ENCODE measurements at regions not wholly inside any gene's neighbourhood (a gene's known extent, or its start where the extent isn't known, plus 50 kb on each side); places are given as distances from the start of the nearest gene placed in this dataset.

DNA sequence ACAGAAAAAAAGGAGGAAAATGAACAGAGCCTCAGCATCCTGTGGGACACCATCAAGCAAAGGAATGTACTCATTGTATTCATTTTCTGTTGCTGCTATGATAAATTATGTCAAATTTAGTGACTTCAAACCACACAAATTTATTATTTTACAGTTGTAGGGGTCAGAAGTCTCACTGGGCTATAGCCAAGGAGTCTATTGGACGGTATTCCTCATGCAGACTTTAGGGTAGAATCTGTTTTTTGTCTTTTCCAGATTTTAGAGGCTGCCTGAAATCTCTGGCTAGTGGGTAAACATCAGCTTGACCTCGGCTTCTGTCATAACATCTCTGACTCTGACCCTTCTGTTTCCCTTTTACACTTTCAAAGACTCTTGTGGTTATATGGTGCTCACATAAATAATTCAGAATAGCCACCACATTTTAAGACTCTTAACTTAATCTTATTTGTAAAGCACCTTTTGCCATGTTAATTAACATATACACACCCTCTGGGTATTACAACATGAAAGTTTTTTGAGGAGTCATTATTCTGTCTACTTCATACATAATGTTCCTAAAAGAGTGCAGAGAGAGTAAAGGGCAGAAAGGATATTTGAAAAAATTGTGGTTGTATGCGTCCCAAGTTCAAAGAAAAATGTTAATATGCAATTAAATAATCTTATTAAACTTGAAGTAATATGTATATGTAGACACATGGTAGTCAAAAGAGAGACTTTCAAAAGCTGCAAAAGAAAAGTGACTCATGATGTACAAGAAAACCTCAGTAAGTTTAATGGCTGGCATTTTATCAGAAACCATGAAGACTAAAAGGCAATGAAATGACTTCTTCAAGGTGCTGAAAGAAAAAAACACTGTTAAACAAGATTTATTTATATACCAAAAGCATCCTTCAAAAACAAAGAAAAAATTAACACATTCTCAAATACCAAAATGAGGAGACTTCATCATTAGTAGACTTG, 70.8 kb upstream of the MEOX2 start:
- no peak for DNase-seq (ENCODE audit: low read depth in 2 of 2)

- no peak for DNase-seq (ENCODE audit: low read depth in 2 of 2)
These were observed 68.6 kb upstream of the MEOX2 start for GRCh38 chr7:15755061-15755460.

- no peak for DNase-seq (ENCODE audit: low read depth in 2 of 2)
These were observed 67.5 kb upstream of the MEOX2 start for GRCh38 chr7:15753887-15754579.

GRCh38 chr7:15752377-15752776, 65.9 kb upstream of the MEOX2 start:
- no peak for DNase-seq (ENCODE audit: low read depth in 2 of 2)

DNA sequence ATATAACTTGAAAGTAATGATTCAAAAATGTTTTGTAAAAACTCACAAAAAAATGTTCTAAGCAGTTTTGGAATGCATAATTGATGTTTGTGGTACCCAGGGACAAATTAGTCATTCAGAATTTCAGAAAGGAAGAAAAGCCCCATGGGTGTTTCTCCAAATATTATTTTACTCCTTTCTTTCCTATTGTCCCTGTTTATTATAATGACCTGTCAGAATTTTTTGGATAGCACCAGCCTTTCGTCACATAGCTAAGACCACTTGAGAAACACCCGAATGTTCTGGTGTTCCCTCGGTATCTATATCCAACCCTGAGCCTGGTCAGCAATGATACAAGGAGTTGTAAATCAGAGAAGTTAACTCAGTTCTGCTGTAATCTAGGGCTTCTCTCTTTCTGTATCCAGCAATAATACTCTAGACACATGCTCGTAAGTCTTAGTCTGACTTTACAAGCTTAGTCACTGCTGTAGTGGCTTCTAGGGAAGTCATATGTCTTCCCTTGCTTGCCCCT, 64.8 kb upstream of the MEOX2 start:
- no peak for DNase-seq (ENCODE audit: low read depth in 2 of 2)

DNA sequence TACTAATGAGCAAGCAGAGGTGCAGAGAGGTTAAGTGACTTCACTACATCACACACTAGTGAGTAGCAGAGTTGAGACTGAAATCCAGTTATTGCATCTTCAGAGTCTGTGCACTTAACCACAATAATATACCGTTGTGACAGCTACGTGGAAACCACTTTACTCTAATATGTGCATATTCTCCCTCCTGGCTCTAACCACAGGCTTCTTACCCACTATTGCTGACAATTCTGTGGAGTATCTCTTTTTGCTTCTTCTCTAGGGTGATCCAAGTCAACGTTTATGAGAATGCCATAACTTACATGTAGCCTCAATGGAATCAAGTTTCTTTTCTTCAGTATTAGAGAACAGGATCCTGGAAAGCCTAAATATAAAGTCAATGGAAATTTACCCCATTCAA, 64.2 kb upstream of the MEOX2 start:
- no peak for DNase-seq (ENCODE audit: low read depth in 2 of 2)

- no peak for DNase-seq (ENCODE audit: low read depth in 2 of 2)
These were observed 63.1 kb upstream of the MEOX2 start for GRCh38 chr7:15749631-15750030.

DNA sequence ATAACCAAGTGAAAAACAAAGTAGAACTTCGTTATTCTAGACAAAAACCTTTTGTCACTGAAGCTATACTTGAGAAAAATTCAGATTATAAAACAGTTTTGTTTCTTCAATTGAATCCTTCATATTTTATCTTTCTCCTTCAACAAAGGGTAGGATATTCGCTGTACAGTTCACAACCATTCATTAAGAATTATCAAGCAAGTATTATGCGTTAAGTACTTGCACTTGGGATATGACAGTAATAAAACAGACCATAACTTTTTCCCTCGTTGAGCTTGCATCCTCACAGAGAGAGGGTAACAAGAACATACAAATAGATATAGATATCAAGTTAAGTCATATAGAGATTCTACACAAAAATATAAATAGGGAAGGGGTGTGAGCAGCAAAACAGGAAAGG, 61.2 kb upstream of the MEOX2 start:
- DNase-seq (ENCODE audit: low read depth in 2 of 2), result no peak

GRCh38 chr7:15747301-15747700, 60.8 kb upstream of the MEOX2 start:
- no peak for DNase-seq (ENCODE audit: low read depth in 2 of 2)

DNA sequence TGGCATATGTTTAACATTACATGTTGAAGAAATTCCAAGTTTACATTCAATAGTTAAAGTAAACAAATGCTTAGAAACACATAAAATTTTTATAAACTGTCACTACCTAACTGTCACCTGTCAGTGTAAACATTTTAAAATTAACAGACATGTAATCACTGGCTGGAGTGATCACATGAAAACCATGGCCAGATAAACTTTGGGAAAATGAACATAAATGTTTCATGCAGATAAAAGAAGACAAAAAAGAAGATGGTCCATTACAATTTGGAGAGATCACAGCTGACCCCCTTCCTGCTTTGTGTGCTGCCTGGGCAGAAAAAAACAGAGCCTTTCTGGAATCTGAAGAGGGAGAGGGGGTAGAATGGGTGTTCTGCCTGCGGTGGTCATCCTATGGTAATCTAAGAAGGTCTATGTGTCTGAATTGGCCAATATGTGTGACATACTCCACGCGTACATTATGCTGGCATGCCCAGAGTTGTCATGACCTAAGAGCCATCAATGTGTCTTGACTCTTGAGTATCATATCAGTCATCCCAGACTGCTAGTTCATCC, 57.5 kb upstream of the MEOX2 start:
- DNase-seq (ENCODE audit: low read depth in 2 of 2), result no peak

DNA sequence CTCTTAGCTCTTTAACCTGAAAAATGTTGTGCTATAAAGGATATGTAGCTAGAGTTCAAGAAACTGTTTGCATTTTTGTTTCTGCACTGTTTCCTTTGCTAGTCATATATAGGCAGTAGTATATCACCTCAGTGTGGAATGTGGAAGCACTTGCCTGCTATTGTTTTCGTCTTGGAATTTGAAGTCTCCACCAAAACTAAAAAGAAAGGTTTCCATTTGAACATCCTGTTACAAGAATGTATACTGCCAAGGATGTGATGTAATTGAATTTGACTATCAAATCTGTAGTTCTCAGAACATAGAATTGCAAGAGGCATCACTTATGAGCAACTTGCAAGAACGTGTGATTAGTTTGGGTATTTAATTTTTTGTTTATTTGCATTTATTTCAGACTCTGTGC, 51.1 kb upstream of the MEOX2 start:
- DNase-seq (ENCODE audit: low read depth in 2 of 2), result no peak
